ENCODE measurements at regions not wholly inside any gene's neighbourhood (a gene's known extent, or its start where the extent isn't known, plus 50 kb on each side); places are given as distances from the start of the nearest gene placed in this dataset. TPM values are rescaled to one million over a fixed set of nuclear protein-coding genes. Genes with fewer than 3 reads are reported as not detected.

GRCh38 chr5:24401773-24402172 lies 243.0 kb downstream of the CDH10 start:
- Histone ChIP-seq H3K27me3 (ENCODE audit: control insufficient read depth, insufficient read depth, low read length) (no peaks in the 10 kb centered on the region), H3K4me3 (ENCODE audit: low read depth, low read length) (no peak overlapping the region), H3K36me3 (ENCODE audit: control insufficient read depth, insufficient read depth, low read length) (no peaks in the 10 kb centered on the region)
- DNase-seq (ENCODE audit: low read depth), result no peak
- ChIA-PET POLR2A (no interaction called here), CTCF (no interaction called here)
- no peak for TF ChIP-seq CTCF (IDR thresholded peaks at IDR 0.05; ENCODE audit: insufficient read depth, low read depth, low read length)

- ChIA-PET POLR2A (no interaction called here), CTCF (no interaction called here)
Observed at GRCh38 chr5:24407466-24407865, 237.3 kb downstream of the CDH10 start.

GRCh38 chr5:24428345-24428744 lies 216.4 kb downstream of the CDH10 start:
- DNase-seq (ENCODE audit: low read depth), result no peak
- Histone ChIP-seq H3K4me3 (ENCODE audit: low read depth, low read length) (no peak overlapping the region), H3K36me3 (ENCODE audit: control insufficient read depth, insufficient read depth, low read length) (no peaks in the 10 kb centered on the region), H3K27me3 (ENCODE audit: control insufficient read depth, insufficient read depth, low read length) (no peaks in the 10 kb centered on the region)
- TF ChIP-seq CTCF (IDR thresholded peaks at IDR 0.05; ENCODE audit: insufficient read depth, low read depth, low read length), result no peak
- POLR2A ChIA-PET, result no interaction called here
- CTCF ChIA-PET, result no interaction called here

More at GRCh38 chr5:24407466-24407865, 237.3 kb downstream of the CDH10 start:
- no peak for DNase-seq (ENCODE audit: low read depth)
- H3K27me3 ChIP-seq (ENCODE audit: control insufficient read depth, insufficient read depth, low read length), result no peaks in the 10 kb centered on the region
- TF ChIP-seq CTCF (IDR thresholded peaks at IDR 0.05; ENCODE audit: insufficient read depth, low read depth, low read length), result no peak
- no peak overlapping the region for H3K4me3 ChIP-seq (ENCODE audit: low read depth, low read length)
- no peaks in the 10 kb centered on the region for H3K36me3 ChIP-seq (ENCODE audit: control insufficient read depth, insufficient read depth, low read length)

- H3K27me3 ChIP-seq (ENCODE audit: control insufficient read depth, insufficient read depth, low read length), result no peaks in the 10 kb centered on the region
- DNase-seq (ENCODE audit: low read depth), result no peak
- H3K36me3 ChIP-seq (ENCODE audit: control insufficient read depth, insufficient read depth, low read length), result no peaks in the 10 kb centered on the region
- ChIA-PET POLR2A (no interaction called here), CTCF (no interaction called here)
- no peak for TF ChIP-seq CTCF (IDR thresholded peaks at IDR 0.05; ENCODE audit: insufficient read depth, low read depth, low read length)
- H3K4me3 ChIP-seq (ENCODE audit: low read depth, low read length), result no peak overlapping the region
Observed at GRCh38 chr5:24433555-24433954, 211.2 kb downstream of the CDH10 start.

Small RNAs in the stretch of these regions (small RNA-seq; reads per million reads assigned to genes)
- gene AC026784.1 (ENCODE audit: insufficient read length, low read depth, low replicate concordance) (not detected), gene RF00019 (ENCODE audit: insufficient read length, low read depth, low replicate concordance) (not detected), gene RF00561 (ENCODE audit: insufficient read length, low read depth, low replicate concordance) (not detected)
